CD4-positive, alpha-beta T cell treated with Interleukin-1 beta for 1 hour (primary cell): ENCODE measurements at regions not wholly inside any gene's neighbourhood (a gene's known extent, or its start where the extent isn't known, plus 50 kb on each side); places are given as distances from the start of the nearest gene placed in this dataset.
"Not testable (repeated sequence)": the region's sequence is repeated elsewhere in the genome, so short reads cannot be mapped to it uniquely, and the experiment has no call there.

ENCODE experiments used
- DNase-seq, 2 donors: peaks; one replicate each; pipeline ENCODE4 v3.0.0-alpha.2; 2020 to 2022

DNA sequence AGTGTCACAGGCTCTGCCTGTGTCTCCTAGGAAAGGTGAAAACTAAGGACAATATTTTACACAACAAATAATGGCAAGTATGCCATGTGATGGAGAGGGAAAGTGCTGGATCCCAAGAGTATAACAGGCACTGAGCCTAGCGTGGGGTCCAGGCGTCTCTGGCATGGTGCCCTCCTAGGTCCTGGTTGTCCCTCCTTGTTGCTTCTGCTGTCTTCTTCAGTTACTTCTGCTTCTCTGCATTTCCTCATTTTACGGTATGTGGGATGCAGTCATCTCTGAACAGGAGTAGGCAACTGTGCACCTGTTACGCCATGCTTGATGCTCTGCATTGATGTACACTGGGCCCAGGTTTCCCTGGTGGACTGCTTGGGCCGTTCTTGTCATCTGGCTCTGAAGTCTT is 1480.8 kb downstream of the FOXD4L5 start:
- DNase-seq: not testable (repeated sequence)

DNA sequence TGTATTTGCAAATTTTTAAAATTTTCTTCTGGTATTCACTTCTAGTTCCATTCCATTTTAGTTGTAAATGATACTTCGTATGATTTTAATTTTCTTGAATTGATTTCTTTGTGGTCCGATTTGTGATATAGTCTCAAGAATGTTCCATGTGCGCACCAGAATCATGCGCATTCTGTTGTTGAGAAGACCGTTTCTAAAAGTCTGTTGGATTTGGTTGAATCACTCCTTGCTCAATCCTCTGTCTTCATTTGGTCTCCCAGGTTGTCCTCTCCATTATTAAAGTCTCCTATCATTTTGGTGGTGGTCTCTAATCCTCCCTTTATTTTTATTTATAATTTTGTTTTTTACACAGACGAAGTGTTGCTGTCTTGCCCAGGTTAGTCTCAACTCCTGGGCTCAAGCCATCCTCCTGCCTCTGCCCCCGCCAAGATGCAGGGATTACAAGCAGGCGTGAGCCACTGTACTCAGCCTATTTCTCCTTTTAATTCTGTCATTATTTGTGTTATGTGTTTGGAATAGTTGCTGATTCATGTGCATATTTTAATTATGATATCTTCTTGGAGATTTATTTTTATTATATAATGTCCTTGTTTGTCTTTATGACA is 1490.8 kb downstream of the FOXD4L5 start:
- not testable (repeated sequence) for DNase-seq

DNA sequence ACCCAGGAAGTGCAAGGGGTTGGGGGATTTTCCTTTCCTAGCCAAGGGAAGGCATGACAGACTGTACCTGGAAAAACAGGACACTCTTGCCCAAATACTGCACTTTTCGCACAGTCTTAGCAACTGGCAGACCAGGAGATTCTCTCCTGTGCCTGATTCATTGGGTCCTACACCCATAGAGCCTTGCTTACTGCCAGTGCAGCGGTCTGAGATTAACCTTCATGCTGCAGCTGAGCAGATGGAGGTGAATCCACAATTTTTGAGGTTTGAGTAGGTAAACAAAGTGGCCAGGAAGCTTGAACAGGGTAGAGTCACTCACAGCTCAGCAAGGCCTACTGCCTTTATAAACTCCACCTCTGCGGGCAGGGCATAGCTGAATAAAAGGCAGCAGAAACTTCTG is 1497.6 kb downstream of the FOXD4L5 start:
- DNase-seq: not testable (repeated sequence)

- not testable (repeated sequence) for DNase-seq
Observed at GRCh38 chr9:63785059-63785458, 1500.0 kb downstream of the FOXD4L5 start.

- not testable (repeated sequence) for DNase-seq
Observed at GRCh38 chr9:63784421-63784820, 1500.6 kb downstream of the FOXD4L5 start.

GRCh38 chr9:63781817-63782439 is 1503.1 kb downstream of the FOXD4L5 start:
- not testable (repeated sequence) for DNase-seq

DNA sequence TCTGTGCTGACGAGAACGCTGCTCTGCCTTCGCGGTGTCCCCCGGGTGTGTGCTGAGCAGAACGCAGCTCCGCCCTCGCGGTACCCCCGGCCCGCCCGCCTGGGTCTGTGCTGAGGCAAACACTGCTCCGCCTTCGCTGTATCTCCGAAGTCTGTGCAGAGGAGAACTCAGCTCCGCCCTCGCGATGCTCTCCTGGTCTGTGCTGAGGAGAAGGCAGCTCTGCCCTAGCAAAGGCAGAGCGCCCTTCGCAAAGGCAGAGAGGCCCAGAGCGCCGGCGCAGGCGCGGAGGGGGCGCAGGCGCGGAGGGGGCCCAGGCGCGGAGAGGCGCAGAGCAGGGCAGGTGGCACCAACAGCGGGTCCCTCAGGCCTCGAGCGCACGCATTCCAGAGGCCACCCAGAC is 1503.6 kb downstream of the FOXD4L5 start:
- DNase-seq: peak in 1 of 2 donors; percentile 12

DNA sequence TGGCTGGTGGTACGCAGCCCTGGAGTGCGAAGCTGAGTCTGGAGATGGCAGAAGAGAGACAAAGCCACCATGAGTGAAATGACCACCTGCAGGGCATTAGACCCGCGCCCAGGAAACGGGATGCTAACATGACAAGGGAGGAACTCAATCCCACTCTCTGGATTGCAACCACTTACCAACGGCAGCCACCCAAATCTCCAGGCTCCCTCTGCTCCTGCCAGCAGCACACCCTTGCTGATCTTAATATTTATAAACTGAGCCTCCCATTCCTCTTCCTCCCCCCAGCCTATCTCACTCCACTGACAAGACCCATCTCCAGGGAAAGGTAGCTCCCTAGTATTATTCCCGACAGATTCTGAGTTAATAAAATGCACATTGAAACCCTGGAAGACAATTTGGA is 1508.8 kb downstream of the FOXD4L5 start:
- DNase-seq: not testable (repeated sequence)

GRCh38 chr9:63775092-63775426 is 1510.0 kb downstream of the FOXD4L5 start:
- not testable (repeated sequence) for DNase-seq

DNA sequence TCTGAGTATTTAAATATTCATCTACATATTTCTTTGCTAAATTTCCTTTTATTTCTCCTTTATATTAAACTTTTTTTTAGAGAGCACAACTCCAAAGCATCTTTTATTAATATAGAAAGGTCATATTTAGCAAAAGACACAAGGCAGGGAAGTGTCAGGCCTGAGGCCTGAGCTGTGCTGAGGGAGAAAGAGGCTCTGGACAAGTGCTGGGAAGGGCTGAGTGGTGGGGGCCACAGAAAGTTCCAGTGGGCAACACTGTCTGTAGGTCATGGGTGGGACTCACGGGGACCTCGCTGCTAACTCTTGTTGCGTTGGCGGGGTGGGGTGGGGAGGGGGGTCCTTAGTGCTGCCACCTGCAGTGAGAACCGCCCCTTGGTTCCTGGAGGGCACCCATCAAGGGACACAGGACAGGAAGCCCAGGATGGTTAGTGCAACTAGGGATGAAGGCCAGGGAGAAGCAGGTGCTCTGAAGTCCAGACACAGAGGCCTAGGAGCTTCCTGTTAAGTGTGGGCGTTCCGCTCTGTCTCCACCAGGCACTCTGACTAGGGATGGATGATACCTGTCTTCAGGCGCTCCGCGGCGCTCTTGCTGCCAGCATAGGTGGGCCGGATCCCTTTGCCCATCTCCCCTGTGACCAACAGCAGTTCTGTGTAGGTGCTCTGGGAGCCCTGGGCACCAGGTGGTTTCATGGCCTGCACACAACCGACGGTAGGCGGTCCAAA is 1510.5 kb downstream of the FOXD4L5 start:
- DNase-seq: not testable (repeated sequence)

DNA sequence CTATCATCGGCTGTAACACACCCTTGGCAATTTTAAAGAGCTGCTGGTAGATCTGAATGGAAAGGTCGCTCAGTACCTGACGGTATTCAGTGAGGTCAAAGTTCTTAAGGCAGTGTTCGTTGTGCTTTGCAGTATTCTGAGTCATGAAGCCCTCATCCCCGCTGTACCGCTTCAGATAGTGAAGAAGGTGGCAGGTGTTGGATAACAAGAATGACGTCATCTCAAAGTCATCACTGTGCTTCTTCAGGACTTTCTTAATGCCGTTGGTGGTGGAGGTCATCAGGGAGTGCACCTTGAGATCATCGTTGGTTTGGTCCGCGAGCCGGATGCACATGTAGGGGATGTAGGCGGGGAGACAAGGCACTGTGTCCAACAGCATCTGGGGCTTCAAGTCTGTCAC is 1522.8 kb downstream of the FOXD4L5 start:
- not testable (repeated sequence) for DNase-seq

DNA sequence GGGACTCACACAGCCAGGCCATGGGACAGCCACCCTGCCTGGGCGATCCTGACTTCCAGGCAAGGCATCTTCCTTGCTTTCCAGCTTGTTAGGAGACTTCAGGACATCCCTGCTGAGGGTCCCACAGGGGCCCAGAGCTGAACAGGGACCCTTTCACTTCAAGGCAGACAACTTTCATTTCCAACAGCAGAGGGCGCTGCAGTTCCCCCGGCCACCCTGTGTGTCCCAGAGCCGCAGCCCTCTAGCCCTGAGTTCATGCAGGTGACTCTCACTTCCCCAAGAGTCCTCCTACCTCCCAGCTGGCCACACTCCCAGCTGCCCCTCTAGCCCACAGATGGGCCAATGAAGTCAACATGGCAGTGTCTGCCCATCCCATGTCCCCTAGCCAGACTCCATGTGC is 1556.0 kb downstream of the FOXD4L5 start:
- DNase-seq: not testable (repeated sequence)

GRCh38 chr9:63728287-63728686 is 1556.7 kb downstream of the FOXD4L5 start:
- no peak for DNase-seq

- not testable (repeated sequence) for DNase-seq
Observed at GRCh38 chr9:63708285-63708684, 1576.7 kb downstream of the FOXD4L5 start.

- DNase-seq: not testable (repeated sequence)
Observed at GRCh38 chr9:63704456-63704855, 1580.6 kb downstream of the FOXD4L5 start.

DNA sequence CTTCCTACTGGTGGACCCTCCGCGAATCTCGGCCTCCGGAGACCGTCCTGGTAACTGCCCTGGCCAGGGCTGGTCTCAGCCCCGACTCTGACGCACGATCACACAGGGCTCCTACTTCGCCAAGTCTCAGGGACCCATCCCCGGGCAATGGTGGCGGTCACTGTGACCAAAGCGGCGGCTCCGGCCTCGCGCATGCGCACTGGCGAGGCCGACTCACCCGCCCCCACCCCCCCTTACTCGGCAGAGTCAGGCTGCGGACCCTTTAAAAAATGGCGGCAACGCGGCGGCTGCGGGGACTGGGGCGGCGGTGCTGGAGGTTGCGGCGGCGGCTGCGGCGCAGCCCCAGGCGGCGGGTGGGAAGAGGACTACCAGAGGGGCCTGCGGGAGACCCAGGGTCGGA is 1581.3 kb downstream of the FOXD4L5 start:
- not testable (repeated sequence) for DNase-seq

DNA sequence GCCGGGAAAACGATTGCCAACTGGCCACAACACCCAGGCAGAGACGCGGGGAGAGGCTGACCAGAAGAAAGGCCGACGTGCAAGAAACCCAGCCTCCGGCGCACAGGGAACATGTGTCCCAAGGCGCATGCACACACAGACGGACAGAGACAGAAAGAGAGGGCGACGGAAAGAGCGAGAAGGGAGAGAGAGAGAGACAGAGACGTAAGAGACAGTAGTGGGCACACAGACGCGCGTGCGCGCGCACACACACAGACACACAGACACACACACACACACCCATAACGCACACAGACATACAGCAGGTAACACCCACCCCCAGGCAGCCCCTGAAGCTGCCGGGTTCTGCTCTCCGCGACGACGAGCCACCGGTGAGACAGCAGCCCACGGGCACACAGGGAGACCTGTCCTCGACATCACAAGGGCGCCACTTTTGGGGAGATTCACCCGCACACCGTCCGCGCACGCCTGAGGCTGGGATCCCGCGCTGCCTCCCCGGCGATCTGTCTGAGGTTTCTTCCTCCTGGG is 1581.8 kb downstream of the FOXD4L5 start:
- not testable (repeated sequence) for DNase-seq
